ENCODE measurements at regions not wholly inside any gene's neighbourhood (a gene's known extent, or its start where the extent isn't known, plus 50 kb on each side); places are given as distances from the start of the nearest gene placed in this dataset.

DNA sequence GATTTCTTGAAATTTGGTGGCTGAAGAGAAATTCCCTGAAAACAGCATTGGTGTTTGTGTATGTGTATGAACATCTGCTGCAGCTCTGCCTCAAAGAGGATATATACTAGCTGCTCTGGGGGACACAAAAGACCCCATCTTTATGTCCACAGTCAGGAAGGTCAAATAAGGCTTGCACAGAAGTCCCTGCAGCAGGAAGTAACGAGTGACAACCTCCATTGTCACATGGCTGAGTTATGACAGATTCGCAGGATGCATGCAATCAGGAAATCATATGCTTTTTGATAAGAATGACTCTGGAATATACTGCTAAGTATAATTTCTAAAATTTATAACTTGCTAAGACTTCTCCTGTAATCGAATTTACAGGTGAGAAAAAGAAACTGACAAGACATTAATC lies 225.9 kb upstream of the CST7 start:
- no peak for DNase-seq (ENCODE audit: extremely low spot score, unreplicated experiment)
- TF ChIP-seq, protein P1, sequence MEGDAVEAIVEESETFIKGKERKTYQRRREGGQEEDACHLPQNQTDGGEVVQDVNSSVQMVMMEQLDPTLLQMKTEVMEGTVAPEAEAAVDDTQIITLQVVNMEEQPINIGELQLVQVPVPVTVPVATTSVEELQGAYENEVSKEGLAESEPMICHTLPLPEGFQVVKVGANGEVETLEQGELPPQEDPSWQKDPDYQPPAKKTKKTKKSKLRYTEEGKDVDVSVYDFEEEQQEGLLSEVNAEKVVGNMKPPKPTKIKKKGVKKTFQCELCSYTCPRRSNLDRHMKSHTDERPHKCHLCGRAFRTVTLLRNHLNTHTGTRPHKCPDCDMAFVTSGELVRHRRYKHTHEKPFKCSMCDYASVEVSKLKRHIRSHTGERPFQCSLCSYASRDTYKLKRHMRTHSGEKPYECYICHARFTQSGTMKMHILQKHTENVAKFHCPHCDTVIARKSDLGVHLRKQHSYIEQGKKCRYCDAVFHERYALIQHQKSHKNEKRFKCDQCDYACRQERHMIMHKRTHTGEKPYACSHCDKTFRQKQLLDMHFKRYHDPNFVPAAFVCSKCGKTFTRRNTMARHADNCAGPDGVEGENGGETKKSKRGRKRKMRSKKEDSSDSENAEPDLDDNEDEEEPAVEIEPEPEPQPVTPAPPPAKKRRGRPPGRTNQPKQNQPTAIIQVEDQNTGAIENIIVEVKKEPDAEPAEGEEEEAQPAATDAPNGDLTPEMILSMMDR (conservative IDR thresholded peaks at IDR 0.05), result no peak
- Mint-ChIP-seq H3K4me1 (ENCODE audit: unreplicated experiment) (peaks cover 11% of the 10 kb centered on the region), H3K36me3 (peaks cover 4% of the 10 kb centered on the region), H3K27ac (no peak overlapping the region), H3K4me3 (no peak overlapping the region), H3K27me3 (peaks cover 28% of the 10 kb centered on the region), H3K9me3 (no peaks in the 10 kb centered on the region)

DNA sequence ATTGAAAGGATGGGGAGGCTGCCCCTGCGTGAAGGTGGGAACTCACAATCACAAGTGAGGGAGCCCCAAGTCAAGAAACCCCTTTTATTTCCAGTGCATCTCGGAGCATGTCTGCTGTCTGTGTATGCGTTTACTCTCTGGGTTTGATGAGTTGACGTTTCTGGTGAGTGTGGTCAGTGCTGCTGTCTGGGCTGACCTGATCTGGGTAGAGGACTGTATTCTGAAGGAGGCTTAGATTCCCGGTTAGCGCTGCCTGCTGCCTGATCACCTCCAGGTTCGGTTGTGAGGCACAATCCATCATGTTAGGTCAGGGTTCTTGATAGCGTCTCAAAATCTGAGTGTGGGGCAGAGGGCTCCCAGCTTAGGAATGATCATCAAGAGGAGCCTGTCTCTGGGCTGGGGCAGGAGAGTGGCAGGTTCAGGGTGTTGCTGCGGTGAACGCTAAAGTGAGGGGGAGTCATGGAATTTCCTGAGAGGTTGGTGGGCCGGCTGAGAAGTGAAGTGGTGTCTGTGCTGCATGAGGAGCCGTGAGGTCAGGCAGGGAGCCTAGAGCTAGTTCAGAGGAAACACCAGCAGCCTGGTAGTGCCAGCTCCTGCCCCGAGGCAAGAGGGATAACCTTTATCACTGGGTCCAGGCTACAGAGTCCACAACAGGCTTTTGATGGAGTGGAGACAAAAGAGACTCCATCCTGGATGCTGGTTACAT lies 225.3 kb upstream of the CST7 start:
- TF ChIP-seq, protein P1 (conservative IDR thresholded peaks at IDR 0.05), result no peak
- DNase-seq (ENCODE audit: extremely low spot score, unreplicated experiment), result no peak
- Mint-ChIP-seq H3K9me3 (no peaks in the 10 kb centered on the region), H3K4me3 (peak overlapping the region; percentile 14), H3K4me1 (ENCODE audit: unreplicated experiment) (peaks cover 11% of the 10 kb centered on the region), H3K27ac (no peak overlapping the region), H3K27me3 (peaks cover 28% of the 10 kb centered on the region), H3K36me3 (peaks cover 4% of the 10 kb centered on the region)

DNA sequence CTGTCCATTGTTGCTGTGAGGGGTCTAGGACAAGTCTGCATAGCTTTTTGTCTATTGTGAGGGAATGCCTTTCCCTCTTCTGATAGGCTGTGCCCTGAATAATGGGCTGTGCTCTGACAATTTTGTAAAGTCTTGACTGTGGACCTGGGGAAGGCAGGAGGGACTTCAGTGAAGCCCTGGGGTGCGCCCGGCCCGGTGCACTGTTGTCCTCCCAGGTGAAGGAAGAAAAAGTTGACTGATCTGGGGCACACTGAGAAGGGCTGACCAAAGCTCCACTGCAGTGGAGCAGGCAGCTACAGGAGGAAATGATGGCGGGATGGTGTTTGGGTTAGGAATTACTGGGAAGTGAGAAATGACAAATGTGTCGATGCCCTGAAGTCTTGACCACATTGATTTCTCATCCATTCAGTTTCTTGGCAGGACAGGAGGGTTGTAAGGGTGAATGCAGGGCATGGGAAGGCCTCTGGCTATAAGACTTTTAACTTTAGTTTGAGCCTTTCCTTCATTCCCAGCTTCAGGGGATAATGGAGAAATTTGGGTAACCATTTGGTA lies 224.0 kb upstream of the CST7 start:
- Mint-ChIP-seq H3K36me3 (peaks cover 4% of the 10 kb centered on the region), H3K9me3 (no peaks in the 10 kb centered on the region), H3K4me3 (no peak overlapping the region), H3K27ac (no peak overlapping the region), H3K4me1 (ENCODE audit: unreplicated experiment) (peaks cover 11% of the 10 kb centered on the region), H3K27me3 (peaks cover 24% of the 10 kb centered on the region)
- DNase-seq (ENCODE audit: extremely low spot score, unreplicated experiment), result no peak
- TF ChIP-seq, protein P1 (conservative IDR thresholded peaks at IDR 0.05), result no peak

DNA sequence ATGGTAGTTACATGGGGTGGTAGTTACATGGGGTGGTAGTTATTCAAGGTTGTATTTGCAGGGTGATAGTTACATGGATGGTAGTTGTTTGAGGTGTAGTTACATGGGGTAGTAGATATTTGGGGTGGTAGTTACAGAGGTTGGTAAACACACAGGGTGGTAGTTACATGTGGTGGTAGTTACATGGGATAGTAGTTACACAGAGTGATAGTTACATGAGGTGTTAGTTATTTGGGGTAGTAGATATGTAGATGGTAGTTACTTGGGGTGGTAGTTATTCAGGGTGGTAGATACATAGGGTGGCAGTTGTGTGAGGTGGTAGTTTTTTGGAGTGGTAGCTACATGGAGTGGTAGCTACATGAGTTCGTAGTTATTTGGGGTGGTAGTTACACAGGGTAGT lies 221.3 kb upstream of the CST7 start:
- no peak overlapping the region for H3K27ac Mint-ChIP-seq
- H3K4me1 Mint-ChIP-seq (ENCODE audit: unreplicated experiment), result peaks cover 6% of the 10 kb centered on the region
- TF ChIP-seq, protein P1 (conservative IDR thresholded peaks at IDR 0.05), result no peak
- H3K9me3 Mint-ChIP-seq, result no peaks in the 10 kb centered on the region
- DNase-seq (ENCODE audit: extremely low spot score, unreplicated experiment), result no peak
- peaks cover 22% of the 10 kb centered on the region for H3K27me3 Mint-ChIP-seq
- H3K36me3 Mint-ChIP-seq, result peaks cover 4% of the 10 kb centered on the region
- H3K4me3 Mint-ChIP-seq, result no peak overlapping the region

DNA sequence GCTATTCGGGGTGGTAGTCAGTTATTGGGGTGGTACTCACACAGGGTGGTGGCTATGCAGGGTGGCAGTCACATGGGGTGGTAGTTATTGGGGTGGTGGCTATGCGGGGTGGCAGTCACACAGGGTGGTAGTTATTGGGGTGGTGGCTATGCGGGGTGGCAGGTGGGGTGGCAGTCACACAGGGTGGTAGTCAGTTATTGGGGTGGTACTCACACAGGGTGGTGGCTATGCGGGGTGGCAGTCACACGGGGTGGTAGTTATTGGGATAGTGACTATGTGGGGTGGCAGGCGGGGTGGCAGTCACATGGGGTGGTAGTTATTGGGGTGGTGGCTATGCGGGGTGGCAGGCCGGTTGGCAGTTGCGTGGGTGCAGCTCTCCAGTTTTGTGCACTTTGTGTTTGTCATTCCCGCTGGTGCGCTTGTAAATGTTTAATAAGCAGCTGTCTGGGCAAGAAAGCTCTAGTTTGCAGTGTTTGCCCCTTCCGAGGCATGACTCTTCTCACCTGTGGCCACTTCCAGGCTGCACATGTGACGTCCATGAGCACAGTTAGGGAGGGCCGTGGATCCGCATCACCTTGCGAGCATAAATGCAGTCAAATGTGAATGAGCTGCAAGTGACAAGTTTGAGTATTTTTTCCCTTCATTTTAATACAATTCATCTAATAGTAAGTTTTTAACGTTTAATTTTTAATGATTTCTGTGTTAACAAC lies 219.0 kb upstream of the CST7 start:
- Mint-ChIP-seq H3K27me3 (peaks cover 8% of the 10 kb centered on the region), H3K36me3 (peaks cover 2% of the 10 kb centered on the region), H3K4me1 (ENCODE audit: unreplicated experiment) (peaks cover 1% of the 10 kb centered on the region), H3K9me3 (no peaks in the 10 kb centered on the region), H3K27ac (no peak overlapping the region), H3K4me3 (no peak overlapping the region)
- DNase-seq (ENCODE audit: extremely low spot score, unreplicated experiment), result no peak
- TF ChIP-seq, protein P1 (conservative IDR thresholded peaks at IDR 0.05), result no peak
